ENCODE measurements at regions not wholly inside any gene's neighbourhood (a gene's known extent, or its start where the extent isn't known, plus 50 kb on each side); places are given as distances from the start of the nearest gene placed in this dataset.
A peak's percentile ranks its signal among the peaks of the same experiment; 100 is the strongest.

GRCh38 chr13:42393573-42394360 lies 121.8 kb downstream of the AKAP11 start:
- Mint-ChIP-seq H3K4me1 (peaks cover 17 to 34% (median 30%) of the 10 kb centered on the region in 3 donors), H3K27me3 (peaks cover 2% of the 10 kb centered on the region), H3K36me3 (peaks cover 3% of the 10 kb centered on the region), H3K9me3 (peaks cover 0 to 2% (median 0%) of the 10 kb centered on the region in 3 donors), H3K27ac (no peak overlapping the region), H3K4me3 (no peak overlapping the region)

GRCh38 chr13:42394361-42394708 lies 122.4 kb downstream of the AKAP11 start:
- Mint-ChIP-seq H3K9me3 (peaks cover 0 to 2% (median 0%) of the 10 kb centered on the region in 3 donors), H3K27ac (no peak overlapping the region), H3K36me3 (peaks cover 3% of the 10 kb centered on the region), H3K27me3 (peaks cover 2% of the 10 kb centered on the region), H3K4me1 (peaks cover 17 to 33% (median 30%) of the 10 kb centered on the region in 3 donors), H3K4me3 (peak overlapping the region in 1 of 4 donors; percentile 54)

GRCh38 chr13:42394711-42395085 lies 122.7 kb downstream of the AKAP11 start:
- peak overlapping the region in 2 of 4 donors; percentile 58 to 77 for H3K4me3 Mint-ChIP-seq
- H3K36me3 Mint-ChIP-seq: peaks cover 3% of the 10 kb centered on the region
- H3K4me1 Mint-ChIP-seq: peaks cover 19 to 33% (median 32%) of the 10 kb centered on the region in 3 donors
- H3K9me3 Mint-ChIP-seq: peaks cover 0 to 2% (median 0%) of the 10 kb centered on the region in 3 donors
- H3K27me3 Mint-ChIP-seq: peaks cover 2% of the 10 kb centered on the region
- peak overlapping the region in 1 of 3 donors; percentile 18 for H3K27ac Mint-ChIP-seq

GRCh38 chr13:42395086-42395821 lies 123.3 kb downstream of the AKAP11 start:
- Mint-ChIP-seq H3K9me3 (peaks cover 0 to 2% (median 0%) of the 10 kb centered on the region in 3 donors), H3K36me3 (peaks cover 3% of the 10 kb centered on the region), H3K27me3 (peaks cover 2% of the 10 kb centered on the region), H3K27ac (peak overlapping the region in 2 of 3 donors; percentile 18 to 59), H3K4me3 (peak overlapping the region in 2 of 4 donors; percentile 58 to 77), H3K4me1 (peaks cover 19 to 33% (median 33%) of the 10 kb centered on the region in 3 donors)

- Mint-ChIP-seq H3K36me3 (peaks cover 3% of the 10 kb centered on the region), H3K4me3 (peak overlapping the region in 2 of 4 donors; percentile 6 to 84), H3K4me1 (peaks cover 19 to 34% (median 28%) of the 10 kb centered on the region in 3 donors), H3K27ac (peak overlapping the region in 1 of 3 donors; percentile 57), H3K9me3 (peaks cover 0 to 2% (median 0%) of the 10 kb centered on the region in 3 donors), H3K27me3 (peaks cover 3% of the 10 kb centered on the region)
These were observed 124.5 kb downstream of the AKAP11 start for GRCh38 chr13:42396501-42396900.

- H3K4me3 Mint-ChIP-seq: no peak overlapping the region
- H3K9me3 Mint-ChIP-seq: peaks cover 0 to 2% (median 0%) of the 10 kb centered on the region in 3 donors
- H3K4me1 Mint-ChIP-seq: peaks cover 19 to 34% (median 24%) of the 10 kb centered on the region in 3 donors
- H3K27me3 Mint-ChIP-seq: peaks cover 3% of the 10 kb centered on the region
- no peak overlapping the region for H3K27ac Mint-ChIP-seq
- peaks cover 3% of the 10 kb centered on the region for H3K36me3 Mint-ChIP-seq
These were observed 125.1 kb downstream of the AKAP11 start for GRCh38 chr13:42396901-42397655.

GRCh38 chr13:42398533-42398932 lies 126.6 kb downstream of the AKAP11 start:
- Mint-ChIP-seq H3K36me3 (peaks cover 3% of the 10 kb centered on the region), H3K27me3 (peaks cover 3% of the 10 kb centered on the region), H3K4me3 (peak overlapping the region in 1 of 4 donors; percentile 20), H3K9me3 (peaks cover 0 to 2% (median 0%) of the 10 kb centered on the region in 3 donors), H3K27ac (no peak overlapping the region), H3K4me1 (peaks cover 19 to 32% (median 20%) of the 10 kb centered on the region in 3 donors)

- peaks cover 9 to 22% (median 9%) of the 10 kb centered on the region in 3 donors for H3K4me1 Mint-ChIP-seq
- peaks cover 3% of the 10 kb centered on the region for H3K36me3 Mint-ChIP-seq
- H3K27me3 Mint-ChIP-seq: peaks cover 3% of the 10 kb centered on the region
- H3K9me3 Mint-ChIP-seq: peaks cover 0 to 2% (median 0%) of the 10 kb centered on the region in 3 donors
- H3K27ac Mint-ChIP-seq: no peak overlapping the region
- no peak overlapping the region for H3K4me3 Mint-ChIP-seq
These were observed 128.4 kb downstream of the AKAP11 start for GRCh38 chr13:42400188-42400833.

GRCh38 chr13:42401376-42401775 lies 129.4 kb downstream of the AKAP11 start:
- H3K27ac Mint-ChIP-seq: no peak overlapping the region
- peaks cover 3% of the 10 kb centered on the region for H3K36me3 Mint-ChIP-seq
- peaks cover 0 to 2% (median 0%) of the 10 kb centered on the region in 3 donors for H3K9me3 Mint-ChIP-seq
- H3K27me3 Mint-ChIP-seq: peaks cover 3% of the 10 kb centered on the region
- peaks cover 15 to 27% (median 18%) of the 10 kb centered on the region in 3 donors for H3K4me1 Mint-ChIP-seq
- H3K4me3 Mint-ChIP-seq: no peak overlapping the region

GRCh38 chr13:42405665-42406390 lies 133.9 kb downstream of the AKAP11 start:
- Mint-ChIP-seq H3K27me3 (no peaks in the 10 kb centered on the region), H3K4me1 (peaks cover 12 to 14% (median 12%) of the 10 kb centered on the region in 3 donors), H3K27ac (peak overlapping the region in 2 of 3 donors; percentile 15 to 42), H3K9me3 (no peaks in the 10 kb centered on the region), H3K4me3 (peak overlapping the region in 2 of 4 donors; percentile 6 to 80), H3K36me3 (no peaks in the 10 kb centered on the region)

- H3K4me1 Mint-ChIP-seq: peaks cover 12 to 17% (median 14%) of the 10 kb centered on the region in 3 donors
- no peaks in the 10 kb centered on the region for H3K36me3 Mint-ChIP-seq
- H3K27ac Mint-ChIP-seq: no peak overlapping the region
- H3K4me3 Mint-ChIP-seq: no peak overlapping the region
- no peaks in the 10 kb centered on the region for H3K27me3 Mint-ChIP-seq
- H3K9me3 Mint-ChIP-seq: no peaks in the 10 kb centered on the region
These were observed 137.1 kb downstream of the AKAP11 start for GRCh38 chr13:42409075-42409474.

GRCh38 chr13:42409551-42409950 lies 137.6 kb downstream of the AKAP11 start:
- Mint-ChIP-seq H3K9me3 (no peaks in the 10 kb centered on the region), H3K4me3 (no peak overlapping the region), H3K4me1 (peaks cover 12 to 17% (median 14%) of the 10 kb centered on the region in 3 donors), H3K27ac (no peak overlapping the region), H3K36me3 (no peaks in the 10 kb centered on the region), H3K27me3 (no peaks in the 10 kb centered on the region)

GRCh38 chr13:42412812-42413483 lies 141.0 kb downstream of the AKAP11 start:
- H3K36me3 Mint-ChIP-seq: no peaks in the 10 kb centered on the region
- no peak overlapping the region for H3K27ac Mint-ChIP-seq
- no peak overlapping the region for H3K4me3 Mint-ChIP-seq
- peaks cover 0 to 5% (median 0%) of the 10 kb centered on the region in 3 donors for H3K4me1 Mint-ChIP-seq
- H3K9me3 Mint-ChIP-seq: no peaks in the 10 kb centered on the region
- H3K27me3 Mint-ChIP-seq: no peaks in the 10 kb centered on the region

All from IgD-negative memory B cell (primary cell).